ENCODE measurements at regions not wholly inside any gene's neighbourhood (a gene's known extent, or its start where the extent isn't known, plus 50 kb on each side); places are given as distances from the start of the nearest gene placed in this dataset.

DNA sequence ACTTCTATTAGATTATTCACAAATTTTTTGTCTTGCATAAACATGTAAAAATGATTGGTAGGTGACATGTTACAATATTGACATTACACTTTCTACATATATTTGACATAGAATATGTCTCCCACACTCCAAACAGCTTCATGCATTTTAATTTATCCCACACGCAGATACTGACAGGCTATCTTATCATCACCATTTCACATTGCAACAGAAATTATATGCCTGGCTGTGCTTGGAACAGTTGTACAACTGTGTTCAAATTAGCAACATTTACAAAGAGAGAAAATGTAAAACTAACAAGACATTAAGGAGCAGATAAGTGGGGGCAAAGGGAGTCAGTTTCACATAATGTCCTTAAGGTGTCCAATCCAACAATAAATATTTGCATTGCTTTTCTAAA lies 1208.5 kb downstream of the NSUN3 start:
- Histone ChIP-seq H3K4me3 (ENCODE audit: low read length) (no peak overlapping the region), H3K79me2 (ENCODE audit: low read length) (no peaks in the 10 kb centered on the region), H3K4me2 (ENCODE audit: low read length) (no peak overlapping the region), H3K4me1 (ENCODE audit: low read length) (no peaks in the 10 kb centered on the region), H3K27ac (ENCODE audit: low read length) (no peak overlapping the region), H3K9ac (ENCODE audit: low read length) (no peak overlapping the region), H3K9me3 (ENCODE audit: insufficient read depth, low read length) (no peaks in the 10 kb centered on the region), H2AFZ (ENCODE audit: low read depth, low read length) (no peak overlapping the region), H3K27me3 (ENCODE audit: low read depth, low read length) (no peaks in the 10 kb centered on the region), H4K20me1 (ENCODE audit: insufficient read depth, low read length) (no peaks in the 10 kb centered on the region), H3K36me3 (replicated peaks; ENCODE audit: low read depth, low read length) (no peaks in the 10 kb centered on the region)
- no peak for TF ChIP-seq EZH2phosphoT487 (IDR thresholded peaks at IDR 0.05; ENCODE audit: low read depth)
- TF ChIP-seq, protein P1, sequence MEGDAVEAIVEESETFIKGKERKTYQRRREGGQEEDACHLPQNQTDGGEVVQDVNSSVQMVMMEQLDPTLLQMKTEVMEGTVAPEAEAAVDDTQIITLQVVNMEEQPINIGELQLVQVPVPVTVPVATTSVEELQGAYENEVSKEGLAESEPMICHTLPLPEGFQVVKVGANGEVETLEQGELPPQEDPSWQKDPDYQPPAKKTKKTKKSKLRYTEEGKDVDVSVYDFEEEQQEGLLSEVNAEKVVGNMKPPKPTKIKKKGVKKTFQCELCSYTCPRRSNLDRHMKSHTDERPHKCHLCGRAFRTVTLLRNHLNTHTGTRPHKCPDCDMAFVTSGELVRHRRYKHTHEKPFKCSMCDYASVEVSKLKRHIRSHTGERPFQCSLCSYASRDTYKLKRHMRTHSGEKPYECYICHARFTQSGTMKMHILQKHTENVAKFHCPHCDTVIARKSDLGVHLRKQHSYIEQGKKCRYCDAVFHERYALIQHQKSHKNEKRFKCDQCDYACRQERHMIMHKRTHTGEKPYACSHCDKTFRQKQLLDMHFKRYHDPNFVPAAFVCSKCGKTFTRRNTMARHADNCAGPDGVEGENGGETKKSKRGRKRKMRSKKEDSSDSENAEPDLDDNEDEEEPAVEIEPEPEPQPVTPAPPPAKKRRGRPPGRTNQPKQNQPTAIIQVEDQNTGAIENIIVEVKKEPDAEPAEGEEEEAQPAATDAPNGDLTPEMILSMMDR (IDR thresholded peaks at IDR 0.05; ENCODE audit: low read depth, low read length): no peak

DNA sequence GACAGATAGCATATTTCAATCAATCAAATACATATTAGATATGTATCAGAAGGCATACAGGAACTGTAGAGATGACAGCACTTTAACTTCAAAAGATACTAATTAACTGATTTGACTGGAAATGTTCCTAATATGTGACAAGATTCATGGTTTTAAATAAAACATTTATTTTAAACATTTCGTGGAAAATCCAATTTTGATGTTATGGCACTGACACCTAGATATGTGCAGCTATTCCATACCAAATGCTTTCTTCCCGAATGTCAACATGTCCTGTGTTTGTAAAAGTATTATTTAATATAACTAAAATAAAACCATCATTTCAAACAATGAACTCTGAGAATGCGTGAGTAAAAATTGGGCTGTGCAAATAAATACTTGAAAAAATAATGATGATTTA lies 1209.3 kb downstream of the NSUN3 start:
- Histone ChIP-seq H3K4me2 (ENCODE audit: low read length) (no peak overlapping the region), H3K9me3 (ENCODE audit: insufficient read depth, low read length) (no peaks in the 10 kb centered on the region), H3K27ac (ENCODE audit: low read length) (no peak overlapping the region), H3K27me3 (ENCODE audit: low read depth, low read length) (no peaks in the 10 kb centered on the region), H3K79me2 (ENCODE audit: low read length) (no peaks in the 10 kb centered on the region), H3K9ac (ENCODE audit: low read length) (no peak overlapping the region), H4K20me1 (ENCODE audit: insufficient read depth, low read length) (no peaks in the 10 kb centered on the region), H3K4me1 (ENCODE audit: low read length) (no peaks in the 10 kb centered on the region), H3K4me3 (ENCODE audit: low read length) (no peak overlapping the region), H2AFZ (ENCODE audit: low read depth, low read length) (no peak overlapping the region), H3K36me3 (replicated peaks; ENCODE audit: low read depth, low read length) (no peaks in the 10 kb centered on the region)
- TF ChIP-seq EZH2phosphoT487 (IDR thresholded peaks at IDR 0.05; ENCODE audit: low read depth): no peak
- TF ChIP-seq, protein P1 (IDR thresholded peaks at IDR 0.05; ENCODE audit: low read depth, low read length): no peak

DNA sequence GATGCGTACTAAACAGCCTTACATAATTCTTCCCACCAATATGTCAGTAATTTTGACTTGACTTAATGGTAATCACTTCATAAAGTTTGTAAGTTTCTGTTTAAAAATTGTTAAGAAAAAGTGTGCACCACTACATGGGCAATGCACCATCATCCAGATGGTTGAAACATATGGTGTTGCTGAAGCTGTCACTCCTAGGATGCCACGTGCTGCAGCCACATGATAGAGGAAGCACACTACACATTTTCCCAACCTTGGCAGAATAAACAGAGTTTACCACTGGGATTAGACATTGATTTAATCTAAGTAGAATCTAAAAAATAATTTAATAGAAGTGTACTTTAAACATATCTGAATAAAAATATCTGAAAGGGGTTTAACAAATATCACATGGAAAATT lies 1209.9 kb downstream of the NSUN3 start:
- H3K9ac ChIP-seq (ENCODE audit: low read length): no peak overlapping the region
- no peaks in the 10 kb centered on the region for H4K20me1 ChIP-seq (ENCODE audit: insufficient read depth, low read length)
- H3K9me3 ChIP-seq (ENCODE audit: insufficient read depth, low read length): no peaks in the 10 kb centered on the region
- H3K36me3 ChIP-seq (replicated peaks; ENCODE audit: low read depth, low read length): no peaks in the 10 kb centered on the region
- no peak overlapping the region for H3K4me3 ChIP-seq (ENCODE audit: low read length)
- H3K4me1 ChIP-seq (ENCODE audit: low read length): no peaks in the 10 kb centered on the region
- no peak overlapping the region for H2AFZ ChIP-seq (ENCODE audit: low read depth, low read length)
- TF ChIP-seq, protein P1 (IDR thresholded peaks at IDR 0.05; ENCODE audit: low read depth, low read length): no peak
- no peak for TF ChIP-seq EZH2phosphoT487 (IDR thresholded peaks at IDR 0.05; ENCODE audit: low read depth)
- no peaks in the 10 kb centered on the region for H3K79me2 ChIP-seq (ENCODE audit: low read length)
- H3K4me2 ChIP-seq (ENCODE audit: low read length): no peak overlapping the region
- no peaks in the 10 kb centered on the region for H3K27me3 ChIP-seq (ENCODE audit: low read depth, low read length)
- H3K27ac ChIP-seq (ENCODE audit: low read length): no peak overlapping the region

DNA sequence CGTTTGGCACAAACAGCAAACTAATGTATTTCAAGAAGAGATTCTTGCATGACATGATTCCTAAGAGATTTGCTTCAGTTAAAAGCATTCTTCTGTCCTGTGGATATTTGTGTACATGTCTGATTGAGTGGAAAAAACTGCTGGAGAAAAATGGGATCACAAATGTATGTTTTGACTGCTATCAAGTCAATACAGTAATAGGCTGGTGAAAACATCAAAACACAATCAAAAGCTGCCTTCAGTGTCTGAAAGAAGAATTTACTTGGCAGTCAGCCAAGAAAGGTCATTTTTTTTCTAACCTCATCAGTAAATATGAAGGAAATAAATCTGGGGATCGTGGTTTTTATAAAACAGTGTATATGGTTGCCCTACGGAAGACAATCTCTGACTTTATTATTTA lies 1214.8 kb downstream of the NSUN3 start:
- H3K4me3 ChIP-seq (ENCODE audit: low read length): no peak overlapping the region
- no peak overlapping the region for H3K9ac ChIP-seq (ENCODE audit: low read length)
- H3K27me3 ChIP-seq (ENCODE audit: low read depth, low read length): no peaks in the 10 kb centered on the region
- H3K79me2 ChIP-seq (ENCODE audit: low read length): no peaks in the 10 kb centered on the region
- H3K27ac ChIP-seq (ENCODE audit: low read length): no peak overlapping the region
- no peaks in the 10 kb centered on the region for H3K4me1 ChIP-seq (ENCODE audit: low read length)
- no peaks in the 10 kb centered on the region for H4K20me1 ChIP-seq (ENCODE audit: insufficient read depth, low read length)
- TF ChIP-seq, protein P1 (IDR thresholded peaks at IDR 0.05; ENCODE audit: low read depth, low read length): no peak
- no peak for TF ChIP-seq EZH2phosphoT487 (IDR thresholded peaks at IDR 0.05; ENCODE audit: low read depth)
- H2AFZ ChIP-seq (ENCODE audit: low read depth, low read length): no peak overlapping the region
- H3K4me2 ChIP-seq (ENCODE audit: low read length): no peak overlapping the region
- no peaks in the 10 kb centered on the region for H3K9me3 ChIP-seq (ENCODE audit: insufficient read depth, low read length)
- H3K36me3 ChIP-seq (replicated peaks; ENCODE audit: low read depth, low read length): no peaks in the 10 kb centered on the region
